ENCODE measurements at regions not wholly inside any gene's neighbourhood (a gene's known extent, or its start where the extent isn't known, plus 50 kb on each side); places are given as distances from the start of the nearest gene placed in this dataset.

DNA sequence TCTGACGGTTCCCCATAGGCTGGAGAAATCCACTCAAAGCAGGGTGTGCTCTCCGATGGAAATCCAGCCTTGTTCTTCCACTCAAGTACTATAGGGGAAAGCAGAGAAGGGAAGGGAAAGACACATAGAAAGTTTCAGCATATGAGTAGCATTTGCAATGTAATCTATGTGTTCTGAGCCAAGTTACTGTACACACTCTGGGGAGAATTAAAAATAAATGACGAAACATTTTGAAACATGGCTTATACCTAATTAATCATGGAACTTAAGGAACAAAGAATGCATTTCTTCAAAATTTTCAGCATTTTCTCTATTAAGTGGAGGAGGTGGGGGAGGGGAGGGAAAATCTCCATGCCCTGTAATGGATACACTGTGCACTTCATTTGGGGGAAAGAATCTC lies 198.1 kb upstream of the HABP2 start:
- no peak overlapping the region for H3K4me2 ChIP-seq
- H3K4me3 ChIP-seq (ENCODE audit: low read depth in 2 of 2, low read length in 1 of 2) = no peak overlapping the region
- ChIA-PET POLR2A (no interaction called here), CTCF (no interaction called here)
- no peaks in the 10 kb centered on the region; a peak in 1 of 4 replicates for H3K4me1 ChIP-seq (ENCODE audit: control insufficient read depth in 1 of 2, insufficient read depth in 2 of 2, low read depth in 1 of 2, low read length in 1 of 2)
- H3K9me3 ChIP-seq = no peaks in the 10 kb centered on the region
- no peaks in the 10 kb centered on the region for H3K36me3 ChIP-seq (replicated peaks in 1 of 2; ENCODE audit: control insufficient read depth in 1 of 2, insufficient read depth in 2 of 2, low read length in 1 of 2)
- no peaks in the 10 kb centered on the region for H4K20me1 ChIP-seq (ENCODE audit: insufficient read depth)
- DNase-seq = no peak
- no peaks in the 10 kb centered on the region for H3K9me2 ChIP-seq
- no peaks in the 10 kb centered on the region; the same call in 1 of the 2 replicates for H3K27me3 ChIP-seq (ENCODE audit: insufficient read depth)
- no peak overlapping the region for H2AFZ ChIP-seq (ENCODE audit: low read depth)
- H3F3A ChIP-seq (replicated peaks; ENCODE audit: insufficient read depth) = no peaks in the 10 kb centered on the region
- H3K27ac ChIP-seq (ENCODE audit: low read depth in 2 of 2, low read length in 1 of 2) = no peak overlapping the region
- no peak overlapping the region for H3K9ac ChIP-seq
- TF ChIP-seq TCF12 (IDR thresholded peaks at IDR 0.05) (no peak), NFIC (IDR thresholded peaks at IDR 0.05; ENCODE audit: borderline replicate concordance) (no peak), MEF2A (IDR thresholded peaks at IDR 0.05; ENCODE audit: borderline replicate concordance, low read depth) (no peak), GATA2 (CRISPR knock-in tag; IDR thresholded peaks at IDR 0.05) (no peak), SMC3 (IDR thresholded peaks at IDR 0.05; ENCODE audit: low read depth, low read length) (no peak), FOSL2 (IDR thresholded peaks at IDR 0.05; ENCODE audit: borderline replicate concordance, low read depth) (no peak), YY1 (IDR thresholded peaks at IDR 0.05; ENCODE audit: low read depth) (no peak), JUND (IDR thresholded peaks at IDR 0.05) (no peak), MXI1 (IDR thresholded peaks at IDR 0.05; ENCODE audit: low read depth, low read length) (no peak), RFX5 (IDR thresholded peaks at IDR 0.05; ENCODE audit: low read length) (no peak), ELF1 (IDR thresholded peaks at IDR 0.05) (no peak), FOXM1 (IDR thresholded peaks at IDR 0.05; ENCODE audit: low read depth) (no peak), RXRA (IDR thresholded peaks at IDR 0.05; ENCODE audit: borderline replicate concordance, low read depth) (no peak), RCOR1 (IDR thresholded peaks at IDR 0.05; ENCODE audit: low read length) (no peak)
- TF ChIP-seq, protein P1, sequence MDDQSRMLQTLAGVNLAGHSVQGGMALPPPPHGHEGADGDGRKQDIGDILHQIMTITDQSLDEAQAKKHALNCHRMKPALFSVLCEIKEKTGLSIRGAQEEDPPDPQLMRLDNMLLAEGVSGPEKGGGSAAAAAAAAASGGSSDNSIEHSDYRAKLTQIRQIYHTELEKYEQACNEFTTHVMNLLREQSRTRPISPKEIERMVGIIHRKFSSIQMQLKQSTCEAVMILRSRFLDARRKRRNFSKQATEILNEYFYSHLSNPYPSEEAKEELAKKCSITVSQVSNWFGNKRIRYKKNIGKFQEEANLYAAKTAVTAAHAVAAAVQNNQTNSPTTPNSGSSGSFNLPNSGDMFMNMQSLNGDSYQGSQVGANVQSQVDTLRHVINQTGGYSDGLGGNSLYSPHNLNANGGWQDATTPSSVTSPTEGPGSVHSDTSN (IDR thresholded peaks at IDR 0.05) = no peak
- TF ChIP-seq, protein P2, sequence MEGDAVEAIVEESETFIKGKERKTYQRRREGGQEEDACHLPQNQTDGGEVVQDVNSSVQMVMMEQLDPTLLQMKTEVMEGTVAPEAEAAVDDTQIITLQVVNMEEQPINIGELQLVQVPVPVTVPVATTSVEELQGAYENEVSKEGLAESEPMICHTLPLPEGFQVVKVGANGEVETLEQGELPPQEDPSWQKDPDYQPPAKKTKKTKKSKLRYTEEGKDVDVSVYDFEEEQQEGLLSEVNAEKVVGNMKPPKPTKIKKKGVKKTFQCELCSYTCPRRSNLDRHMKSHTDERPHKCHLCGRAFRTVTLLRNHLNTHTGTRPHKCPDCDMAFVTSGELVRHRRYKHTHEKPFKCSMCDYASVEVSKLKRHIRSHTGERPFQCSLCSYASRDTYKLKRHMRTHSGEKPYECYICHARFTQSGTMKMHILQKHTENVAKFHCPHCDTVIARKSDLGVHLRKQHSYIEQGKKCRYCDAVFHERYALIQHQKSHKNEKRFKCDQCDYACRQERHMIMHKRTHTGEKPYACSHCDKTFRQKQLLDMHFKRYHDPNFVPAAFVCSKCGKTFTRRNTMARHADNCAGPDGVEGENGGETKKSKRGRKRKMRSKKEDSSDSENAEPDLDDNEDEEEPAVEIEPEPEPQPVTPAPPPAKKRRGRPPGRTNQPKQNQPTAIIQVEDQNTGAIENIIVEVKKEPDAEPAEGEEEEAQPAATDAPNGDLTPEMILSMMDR (IDR thresholded peaks at IDR 0.05) = no peak
- TF ChIP-seq, protein P3, sequence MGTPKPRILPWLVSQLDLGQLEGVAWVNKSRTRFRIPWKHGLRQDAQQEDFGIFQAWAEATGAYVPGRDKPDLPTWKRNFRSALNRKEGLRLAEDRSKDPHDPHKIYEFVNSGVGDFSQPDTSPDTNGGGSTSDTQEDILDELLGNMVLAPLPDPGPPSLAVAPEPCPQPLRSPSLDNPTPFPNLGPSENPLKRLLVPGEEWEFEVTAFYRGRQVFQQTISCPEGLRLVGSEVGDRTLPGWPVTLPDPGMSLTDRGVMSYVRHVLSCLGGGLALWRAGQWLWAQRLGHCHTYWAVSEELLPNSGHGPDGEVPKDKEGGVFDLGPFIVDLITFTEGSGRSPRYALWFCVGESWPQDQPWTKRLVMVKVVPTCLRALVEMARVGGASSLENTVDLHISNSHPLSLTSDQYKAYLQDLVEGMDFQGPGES (IDR thresholded peaks at IDR 0.05; ENCODE audit: low read depth, low read length) = no peak
- TF ChIP-seq, protein P4, sequence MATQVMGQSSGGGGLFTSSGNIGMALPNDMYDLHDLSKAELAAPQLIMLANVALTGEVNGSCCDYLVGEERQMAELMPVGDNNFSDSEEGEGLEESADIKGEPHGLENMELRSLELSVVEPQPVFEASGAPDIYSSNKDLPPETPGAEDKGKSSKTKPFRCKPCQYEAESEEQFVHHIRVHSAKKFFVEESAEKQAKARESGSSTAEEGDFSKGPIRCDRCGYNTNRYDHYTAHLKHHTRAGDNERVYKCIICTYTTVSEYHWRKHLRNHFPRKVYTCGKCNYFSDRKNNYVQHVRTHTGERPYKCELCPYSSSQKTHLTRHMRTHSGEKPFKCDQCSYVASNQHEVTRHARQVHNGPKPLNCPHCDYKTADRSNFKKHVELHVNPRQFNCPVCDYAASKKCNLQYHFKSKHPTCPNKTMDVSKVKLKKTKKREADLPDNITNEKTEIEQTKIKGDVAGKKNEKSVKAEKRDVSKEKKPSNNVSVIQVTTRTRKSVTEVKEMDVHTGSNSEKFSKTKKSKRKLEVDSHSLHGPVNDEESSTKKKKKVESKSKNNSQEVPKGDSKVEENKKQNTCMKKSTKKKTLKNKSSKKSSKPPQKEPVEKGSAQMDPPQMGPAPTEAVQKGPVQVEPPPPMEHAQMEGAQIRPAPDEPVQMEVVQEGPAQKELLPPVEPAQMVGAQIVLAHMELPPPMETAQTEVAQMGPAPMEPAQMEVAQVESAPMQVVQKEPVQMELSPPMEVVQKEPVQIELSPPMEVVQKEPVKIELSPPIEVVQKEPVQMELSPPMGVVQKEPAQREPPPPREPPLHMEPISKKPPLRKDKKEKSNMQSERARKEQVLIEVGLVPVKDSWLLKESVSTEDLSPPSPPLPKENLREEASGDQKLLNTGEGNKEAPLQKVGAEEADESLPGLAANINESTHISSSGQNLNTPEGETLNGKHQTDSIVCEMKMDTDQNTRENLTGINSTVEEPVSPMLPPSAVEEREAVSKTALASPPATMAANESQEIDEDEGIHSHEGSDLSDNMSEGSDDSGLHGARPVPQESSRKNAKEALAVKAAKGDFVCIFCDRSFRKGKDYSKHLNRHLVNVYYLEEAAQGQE (IDR thresholded peaks at IDR 0.05; ENCODE audit: low read depth, low read length) = no peak
- 81% methylated on average over 3 of the region's 3 CpGs for WGBS (ENCODE audit: low lambda C conversion rate)
- no peaks in the 10 kb centered on the region for H3K79me2 ChIP-seq (ENCODE audit: insufficient read depth)
